ENCODE measurements at regions not wholly inside any gene's neighbourhood (a gene's known extent, or its start where the extent isn't known, plus 50 kb on each side); places are given as distances from the start of the nearest gene placed in this dataset.

- TF ChIP-seq, protein P1, sequence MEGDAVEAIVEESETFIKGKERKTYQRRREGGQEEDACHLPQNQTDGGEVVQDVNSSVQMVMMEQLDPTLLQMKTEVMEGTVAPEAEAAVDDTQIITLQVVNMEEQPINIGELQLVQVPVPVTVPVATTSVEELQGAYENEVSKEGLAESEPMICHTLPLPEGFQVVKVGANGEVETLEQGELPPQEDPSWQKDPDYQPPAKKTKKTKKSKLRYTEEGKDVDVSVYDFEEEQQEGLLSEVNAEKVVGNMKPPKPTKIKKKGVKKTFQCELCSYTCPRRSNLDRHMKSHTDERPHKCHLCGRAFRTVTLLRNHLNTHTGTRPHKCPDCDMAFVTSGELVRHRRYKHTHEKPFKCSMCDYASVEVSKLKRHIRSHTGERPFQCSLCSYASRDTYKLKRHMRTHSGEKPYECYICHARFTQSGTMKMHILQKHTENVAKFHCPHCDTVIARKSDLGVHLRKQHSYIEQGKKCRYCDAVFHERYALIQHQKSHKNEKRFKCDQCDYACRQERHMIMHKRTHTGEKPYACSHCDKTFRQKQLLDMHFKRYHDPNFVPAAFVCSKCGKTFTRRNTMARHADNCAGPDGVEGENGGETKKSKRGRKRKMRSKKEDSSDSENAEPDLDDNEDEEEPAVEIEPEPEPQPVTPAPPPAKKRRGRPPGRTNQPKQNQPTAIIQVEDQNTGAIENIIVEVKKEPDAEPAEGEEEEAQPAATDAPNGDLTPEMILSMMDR (IDR thresholded peaks at IDR 0.05; ENCODE audit: poor library complexity) = no peak
- no peak for TF ChIP-seq EZH2 (IDR thresholded peaks at IDR 0.05; ENCODE audit: borderline replicate concordance)
Measured at GRCh38 chr3:27561576-27561975, 77.4 kb upstream of the SLC4A7 start.

All from hepatocyte (in vitro differentiated cells).